Activated T-cell treated with anti-CD3 and anti-CD28 coated beads, Interleukin-2, amount 50 U/mL, for 4 hours (primary cell): ENCODE measurements at regions not wholly inside any gene's neighbourhood (a gene's known extent, or its start where the extent isn't known, plus 50 kb on each side); places are given as distances from the start of the nearest gene placed in this dataset.
"Not testable (repeated sequence)": the region's sequence is repeated elsewhere in the genome, so short reads cannot be mapped to it uniquely, and the experiment has no call there.

Source experiments
- ATAC-seq, 2 donors: fragments of 200-7000 bp; cut with Tn5 transposase; one replicate each; pipeline ENCODE4 v1.10.0; 2021
- DNase-seq: peaks from one replicate; pipeline ENCODE4 v3.0.0-alpha.2; 2020
- H3K27me3 Mint-ChIP-seq: one replicate; pipeline ENCODE4 v1.8.0; 2021; ENCODE audit warnings: low read depth, mixed read lengths
- H3K36me3 Mint-ChIP-seq: one replicate; pipeline ENCODE4 v1.8.0; 2022; ENCODE audit warnings: mixed read lengths; ENCODE audit not compliant: insufficient read depth
- H3K4me1 Mint-ChIP-seq: one replicate; pipeline ENCODE4 v1.8.0; 2021; ENCODE audit warnings: low read depth, mixed read lengths
- H3K4me3 Mint-ChIP-seq: one replicate; pipeline ENCODE4 v1.8.0; 2021; ENCODE audit warnings: mild to moderate bottlenecking, moderate library complexity, mixed read lengths
- H3K9me3 Mint-ChIP-seq: one replicate; pipeline ENCODE4 v1.8.0; 2021; ENCODE audit warnings: mixed read lengths

GRCh38 chr2:61598515-61599156 lies 60.5 kb upstream of the XPO1 start:
- DNase-seq, ATAC-seq, H3K4me1 Mint-ChIP-seq, H3K9me3 Mint-ChIP-seq, H3K4me3 Mint-ChIP-seq, H3K36me3 Mint-ChIP-seq, H3K27me3 Mint-ChIP-seq: not testable (repeated sequence)

GRCh38 chr2:61597300-61598289 lies 59.4 kb upstream of the XPO1 start:
- ATAC-seq (no peak), DNase-seq (no peak)
- peaks cover 10% of the 10 kb centered on the region for H3K27me3 Mint-ChIP-seq
- H3K4me3 Mint-ChIP-seq, result no peak overlapping the region
- H3K36me3 Mint-ChIP-seq, result no peaks in the 10 kb centered on the region
- H3K9me3 Mint-ChIP-seq, result peaks cover 8% of the 10 kb centered on the region
- peaks cover 1% of the 10 kb centered on the region for H3K4me1 Mint-ChIP-seq

GRCh38 chr2:61594201-61594600 lies 56.0 kb upstream of the XPO1 start:
- H3K36me3 Mint-ChIP-seq, ATAC-seq, H3K9me3 Mint-ChIP-seq, H3K4me3 Mint-ChIP-seq, DNase-seq, H3K4me1 Mint-ChIP-seq: not testable (repeated sequence)
- H3K27me3 Mint-ChIP-seq, result peaks cover 15% of the 10 kb centered on the region

- H3K27me3 Mint-ChIP-seq, result peaks cover 15% of the 10 kb centered on the region
- H3K4me3 Mint-ChIP-seq, H3K4me1 Mint-ChIP-seq, DNase-seq, H3K9me3 Mint-ChIP-seq, H3K36me3 Mint-ChIP-seq, ATAC-seq: not testable (repeated sequence)
Observed at GRCh38 chr2:61593648-61594047, 55.5 kb upstream of the XPO1 start.

- Mint-ChIP-seq H3K4me1 (no peaks in the 10 kb centered on the region), H3K36me3 (no peaks in the 10 kb centered on the region), H3K27me3 (peaks cover 15% of the 10 kb centered on the region), H3K9me3 (peaks cover 8% of the 10 kb centered on the region), H3K4me3 (no peak overlapping the region)
- DNase-seq, result no peak
- no peak for ATAC-seq
Observed at GRCh38 chr2:61590214-61590613, 52.1 kb upstream of the XPO1 start.

- no peaks in the 10 kb centered on the region for H3K36me3 Mint-ChIP-seq
- H3K9me3 Mint-ChIP-seq, result peaks cover 6% of the 10 kb centered on the region
- no peaks in the 10 kb centered on the region for H3K4me1 Mint-ChIP-seq
Observed at GRCh38 chr2:61588566-61588965, 50.4 kb upstream of the XPO1 start.

More at GRCh38 chr2:61588566-61588965, 50.4 kb upstream of the XPO1 start:
- peaks cover 9% of the 10 kb centered on the region for H3K27me3 Mint-ChIP-seq
- no peak for DNase-seq
- H3K4me3 Mint-ChIP-seq, result no peak overlapping the region
- no peak for ATAC-seq
